Spleen (tissue), 7 donors: ENCODE measurements at regions not wholly inside any gene's neighbourhood (a gene's known extent, or its start where the extent isn't known, plus 50 kb on each side); places are given as distances from the start of the nearest gene placed in this dataset.

Source experiments
- CTCF ChIP-seq, 11 experiments: fragments of 200-600 bp in 7 of 11; fragments of 450-650 bp in 4 of 11; sonication (generic) in 4 of 11; IDR thresholded peaks in 8 of 11; conservative IDR thresholded peaks in 3 of 11; 1 replicate in 7 of 11; 2 replicates in 4 of 11; pipeline versions ENCODE4 v1.4.0 to v1.8.0; 2016 to 2021; ENCODE audit warnings: antibody characterized with exemption in 11 of 11, inconsistent platforms in 4 of 11, mild to moderate bottlenecking in 1 of 11
- POLR2A ChIP-seq, 3 donors: fragments of 450-650 bp; IDR thresholded peaks; one replicate each; pipeline ENCODE4 v1.5.1; 2017; ENCODE audit warnings: antibody characterized with exemption in 3 of 3, mild to moderate bottlenecking in 1 of 3
- POLR2AphosphoS5 ChIP-seq, 3 donors: sonication (generic); formaldehyde crosslinking; IDR thresholded peaks; one replicate each; pipeline ENCODE4 v1.5.1; 2017; ENCODE audit warnings: antibody characterized with exemption in 3 of 3
- donor health status: DM: no; HTN: no; CAD: no; lungs with moderate emphysema.
- donor health status: DM: no; HTN: no; CAD: no.
- donor health status: DM: no; HTN: no; CAD: no.

- TF ChIP-seq CTCF (IDR thresholded peaks at IDR 0.05 in 8 of 11, conservative IDR thresholded peaks at IDR 0.05 in 3 of 11), result no peak
- no peak for TF ChIP-seq POLR2A (IDR thresholded peaks at IDR 0.05)
- no peak for TF ChIP-seq POLR2AphosphoS5 (IDR thresholded peaks at IDR 0.05)
These were observed 392.9 kb downstream of the ZNF516 start for GRCh38 chr18:76102156-76102555.
